ENCODE measurements at regions not wholly inside any gene's neighbourhood (a gene's known extent, or its start where the extent isn't known, plus 50 kb on each side); places are given as distances from the start of the nearest gene placed in this dataset.

- TF ChIP-seq, protein P1, sequence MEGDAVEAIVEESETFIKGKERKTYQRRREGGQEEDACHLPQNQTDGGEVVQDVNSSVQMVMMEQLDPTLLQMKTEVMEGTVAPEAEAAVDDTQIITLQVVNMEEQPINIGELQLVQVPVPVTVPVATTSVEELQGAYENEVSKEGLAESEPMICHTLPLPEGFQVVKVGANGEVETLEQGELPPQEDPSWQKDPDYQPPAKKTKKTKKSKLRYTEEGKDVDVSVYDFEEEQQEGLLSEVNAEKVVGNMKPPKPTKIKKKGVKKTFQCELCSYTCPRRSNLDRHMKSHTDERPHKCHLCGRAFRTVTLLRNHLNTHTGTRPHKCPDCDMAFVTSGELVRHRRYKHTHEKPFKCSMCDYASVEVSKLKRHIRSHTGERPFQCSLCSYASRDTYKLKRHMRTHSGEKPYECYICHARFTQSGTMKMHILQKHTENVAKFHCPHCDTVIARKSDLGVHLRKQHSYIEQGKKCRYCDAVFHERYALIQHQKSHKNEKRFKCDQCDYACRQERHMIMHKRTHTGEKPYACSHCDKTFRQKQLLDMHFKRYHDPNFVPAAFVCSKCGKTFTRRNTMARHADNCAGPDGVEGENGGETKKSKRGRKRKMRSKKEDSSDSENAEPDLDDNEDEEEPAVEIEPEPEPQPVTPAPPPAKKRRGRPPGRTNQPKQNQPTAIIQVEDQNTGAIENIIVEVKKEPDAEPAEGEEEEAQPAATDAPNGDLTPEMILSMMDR (IDR thresholded peaks at IDR 0.05): no peak
- TF ChIP-seq POLR2AphosphoS5 (IDR thresholded peaks at IDR 0.05): no peak
Measured at GRCh38 chr11:69417699-69418085, 63.8 kb upstream of the LINC01488 start.

All from prostate gland (tissue), 2 donors.